H9 (cell line): ENCODE measurements at regions not wholly inside any gene's neighbourhood (a gene's known extent, or its start where the extent isn't known, plus 50 kb on each side); places are given as distances from the start of the nearest gene placed in this dataset.

Experiments used
- DNase-seq: peaks from one replicate; pipeline ENCODE4 v3.0.0-alpha.2; 2017
- H2AFZ ChIP-seq: one replicate; pipeline ENCODE4 v1.6.1; 2013; ENCODE audit warnings: mild to moderate bottlenecking, low read length, control low read depth, moderate library complexity
- H2AK5ac ChIP-seq: 2 replicates; pipeline ENCODE4 v1.6.1; 2013; ENCODE audit warnings: low read length, control low read depth, mixed read lengths; ENCODE audit not compliant: insufficient read length
- H2BK120ac ChIP-seq: one replicate; pipeline ENCODE4 v1.6.1; 2013; ENCODE audit warnings: low read depth, mild to moderate bottlenecking, low read length, control low read depth, inconsistent platforms; ENCODE audit not compliant: poor library complexity, severe bottlenecking
- H2BK12ac ChIP-seq: 2 replicates; pipeline ENCODE4 v1.6.1; 2013; ENCODE audit warnings: low read length, control low read depth, mixed read lengths, low read depth; ENCODE audit not compliant: insufficient read length
- H2BK15ac ChIP-seq: 2 replicates; pipeline ENCODE4 v1.6.1; 2013; ENCODE audit warnings: low read depth, low read length, control low read depth
- H2BK20ac ChIP-seq: one replicate; pipeline ENCODE4 v1.6.1; 2013; ENCODE audit warnings: low read depth, mild to moderate bottlenecking, low read length, control low read depth, inconsistent platforms; ENCODE audit not compliant: poor library complexity, severe bottlenecking
- H2BK5ac ChIP-seq: 2 replicates; pipeline ENCODE4 v1.6.1; 2013; ENCODE audit warnings: low read length, control low read depth, mixed read lengths; ENCODE audit not compliant: insufficient read length
- H3K14ac ChIP-seq: 2 replicates; pipeline ENCODE4 v1.6.1; 2013; ENCODE audit warnings: low read length, control low read depth; ENCODE audit not compliant: insufficient read depth
- H3K18ac ChIP-seq: 2 replicates; pipeline ENCODE4 v1.6.1; 2013; ENCODE audit warnings: low read depth, mild to moderate bottlenecking, mixed read lengths, low read length, control low read depth; ENCODE audit not compliant: insufficient read length
- H3K23ac ChIP-seq: 2 replicates; pipeline ENCODE4 v1.6.1; 2013; ENCODE audit warnings: low read length, control low read depth, mixed read lengths, low read depth; ENCODE audit not compliant: insufficient read length
- H3K23me2 ChIP-seq: 2 replicates; pipeline ENCODE4 v1.6.1; 2013; ENCODE audit warnings: low read depth, mild to moderate bottlenecking, mixed read lengths, low read length, control low read depth; ENCODE audit not compliant: insufficient read length, poor library complexity, severe bottlenecking
- H3K27ac ChIP-seq: 2 replicates; pipeline ENCODE4 v1.5.1; 2013; ENCODE audit warnings: low read length, control low read depth, mixed read lengths, low read depth; ENCODE audit not compliant: insufficient read length
- H3K27me3 ChIP-seq: 2 replicates; pipeline ENCODE4 v1.6.1; 2013; ENCODE audit warnings: low read length, control low read depth, inconsistent platforms; ENCODE audit not compliant: insufficient read depth
- H3K4ac ChIP-seq: 2 replicates; pipeline ENCODE4 v1.6.1; 2013; ENCODE audit warnings: low read depth, mild to moderate bottlenecking, control low read depth, inconsistent platforms, low read length, moderate library complexity
- H3K4me1 ChIP-seq: 2 replicates; pipeline ENCODE4 v1.6.1; 2013; ENCODE audit warnings: low read length, control low read depth, inconsistent platforms; ENCODE audit not compliant: insufficient read depth
- H3K4me2 ChIP-seq: 2 replicates; pipeline ENCODE4 v1.6.1; 2013; ENCODE audit warnings: low read length, control low read depth, mixed read lengths; ENCODE audit not compliant: insufficient read length, insufficient read depth
- H3K56ac ChIP-seq: 2 replicates; pipeline ENCODE4 v1.6.1; 2013; ENCODE audit warnings: low read depth, mild to moderate bottlenecking, mixed read lengths, low read length, control low read depth; ENCODE audit not compliant: insufficient read length
- H3K79me1 ChIP-seq: 2 replicates; pipeline ENCODE4 v1.6.1; 2013; ENCODE audit warnings: low read depth, mild to moderate bottlenecking, moderate library complexity, low read length, control low read depth, inconsistent platforms; ENCODE audit not compliant: insufficient read depth, poor library complexity, severe bottlenecking
- H3K79me2 ChIP-seq: 2 replicates; pipeline ENCODE4 v1.6.1; 2013; ENCODE audit warnings: low read length, control low read depth, inconsistent platforms; ENCODE audit not compliant: insufficient read depth
- H3K9ac ChIP-seq: 2 replicates; pipeline ENCODE4 v1.6.1; 2013; ENCODE audit warnings: low read length, control low read depth, mixed read lengths; ENCODE audit not compliant: insufficient read length; ENCODE audit errors: extremely low read depth
- H3K9me3 ChIP-seq: one replicate; pipeline ENCODE4 v1.6.1; 2013; ENCODE audit warnings: low read depth, low read length, inconsistent platforms; ENCODE audit not compliant: control insufficient read depth
- H3T11ph ChIP-seq: one replicate; pipeline ENCODE4 v1.6.1; 2013; ENCODE audit warnings: mild to moderate bottlenecking, low read length, control low read depth, inconsistent platforms
- H4K20me1 ChIP-seq: one replicate; pipeline ENCODE4 v1.6.1; 2013; ENCODE audit not compliant: control insufficient read depth, insufficient read length, insufficient read depth
- H4K5ac ChIP-seq: 2 replicates; pipeline ENCODE4 v1.6.1; 2013; ENCODE audit warnings: low read depth, mild to moderate bottlenecking, mixed read lengths, low read length, control low read depth; ENCODE audit not compliant: insufficient read length
- H4K8ac ChIP-seq: replicated peaks from 2 replicates; pipeline ENCODE4 v1.6.1; 2013; ENCODE audit warnings: low read length, control low read depth, mixed read lengths, low read depth; ENCODE audit not compliant: insufficient read length
- H4K91ac ChIP-seq: 2 replicates; pipeline ENCODE4 v1.6.1; 2013; ENCODE audit warnings: low read depth, mild to moderate bottlenecking, moderate library complexity, mixed read lengths, low read length, control low read depth; ENCODE audit not compliant: insufficient read length
- H3K27ac Mint-ChIP-seq, 3 experiments: 2 replicates in 2 of 3; 3 replicates in 1 of 3; pipeline ENCODE4 v1.8.0; 2020 to 2021; ENCODE audit warnings: mixed read lengths in 3 of 3, mild to moderate bottlenecking in 1 of 3, moderate library complexity in 1 of 3
- H3K27me3 Mint-ChIP-seq: 2 replicates; pipeline ENCODE4 v1.8.0; 2021; ENCODE audit warnings: low read depth, mild to moderate bottlenecking, moderate library complexity, mixed read lengths
- H3K36me3 Mint-ChIP-seq, 3 experiments: 2 replicates in 2 of 3; 3 replicates in 1 of 3; pipeline ENCODE4 v1.8.0; 2020 to 2021; ENCODE audit warnings: low read depth in 3 of 3, mixed read lengths in 3 of 3; ENCODE audit not compliant: insufficient read depth in 1 of 3
- H3K4me1 Mint-ChIP-seq, 2 experiments: 2 replicates each; pipeline ENCODE4 v1.8.0; 2020; ENCODE audit warnings: mixed read lengths in 2 of 2
- H3K4me3 Mint-ChIP-seq, 2 experiments: 2 replicates in 1 of 2; 3 replicates in 1 of 2; pipeline ENCODE4 v1.8.0; 2020 to 2021; ENCODE audit warnings: mild to moderate bottlenecking in 2 of 2, mixed read lengths in 2 of 2, moderate library complexity in 1 of 2
- H3K9me3 Mint-ChIP-seq, 2 experiments: 2 replicates in 1 of 2; 3 replicates in 1 of 2; pipeline ENCODE4 v1.8.0; 2020; ENCODE audit warnings: mild to moderate bottlenecking in 2 of 2, mixed read lengths in 2 of 2, moderate library complexity in 1 of 2
- WGBS: extraction: QIAGEN DNeasy Blood & Tissue Kit; methylation state at CpG from one replicate; pipeline ENCODE4 v1.1.7; 2013; ENCODE audit warnings: missing lambda C conversion rate, low lambda C conversion rate, mixed read lengths; ENCODE audit not compliant: insufficient read length; ENCODE audit errors: extremely low coverage; 5-methylcytosine and 5-hydroxymethylcytosine counted together
- TF ChIP-seq, protein P1 (sequence below): fragments of 200-600 bp; sonication (generic); conservative IDR thresholded peaks from 3 replicates; pipeline ENCODE4 v1.8.0; 2021; ENCODE audit warnings: antibody characterized with exemption, mild to moderate bottlenecking

DNA sequence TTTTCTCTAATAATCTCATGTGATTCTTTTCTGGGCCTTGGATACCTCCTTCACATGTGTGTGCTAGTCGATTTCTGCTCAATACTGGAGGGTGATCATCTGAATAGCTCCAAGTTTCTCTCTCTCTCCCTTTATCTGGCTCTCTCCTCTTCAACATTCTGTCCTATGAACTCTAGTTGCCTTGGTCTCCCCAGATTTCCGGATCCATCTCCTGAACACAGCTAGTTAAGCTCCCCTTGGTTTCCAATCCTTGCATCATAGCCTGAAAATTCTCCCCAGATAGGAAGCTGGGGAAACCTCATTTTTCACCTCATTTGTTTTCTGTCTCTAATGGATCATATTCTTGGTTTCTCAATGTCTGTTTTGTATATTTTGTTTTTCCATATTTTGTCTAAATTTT is 832.3 kb downstream of the MTRR start:
- H3K27ac ChIP-seq, result no peak overlapping the region
- H3K56ac ChIP-seq, result no peak overlapping the region

More for the DNA sequence above, 832.3 kb downstream of the MTRR start:
- no peak overlapping the region for H3K4me2 ChIP-seq
- H3T11ph ChIP-seq, result no peak overlapping the region
- H2AFZ ChIP-seq, result no peak overlapping the region
- no peak for DNase-seq
- no peak overlapping the region for H3K23ac ChIP-seq
- no CpG with 5 or more reads among the region's 2 CpGs for WGBS
- Mint-ChIP-seq H3K9me3 (peaks cover 0 to 3% of the 10 kb centered on the region in 2 experiments; a peak in 1 of 5 replicates), H3K4me3 (no peak overlapping the region), H3K27me3 (no peaks in the 10 kb centered on the region), H3K36me3 (no peaks in the 10 kb centered on the region), H3K4me1 (no peaks in the 10 kb centered on the region), H3K27ac (no peak overlapping the region)
- no peak overlapping the region for H2BK120ac ChIP-seq
- H2BK5ac ChIP-seq, result no peak overlapping the region
- H3K9me3 ChIP-seq, result no peaks in the 10 kb centered on the region
- no peak overlapping the region for H3K4ac ChIP-seq
- H2AK5ac ChIP-seq, result no peak overlapping the region
- H3K9ac ChIP-seq, result no peak overlapping the region
- H3K23me2 ChIP-seq, result no peaks in the 10 kb centered on the region
- H2BK15ac ChIP-seq, result no peak overlapping the region
- H2BK12ac ChIP-seq, result no peak overlapping the region
- H3K79me2 ChIP-seq, result no peaks in the 10 kb centered on the region
- TF ChIP-seq, protein P1, sequence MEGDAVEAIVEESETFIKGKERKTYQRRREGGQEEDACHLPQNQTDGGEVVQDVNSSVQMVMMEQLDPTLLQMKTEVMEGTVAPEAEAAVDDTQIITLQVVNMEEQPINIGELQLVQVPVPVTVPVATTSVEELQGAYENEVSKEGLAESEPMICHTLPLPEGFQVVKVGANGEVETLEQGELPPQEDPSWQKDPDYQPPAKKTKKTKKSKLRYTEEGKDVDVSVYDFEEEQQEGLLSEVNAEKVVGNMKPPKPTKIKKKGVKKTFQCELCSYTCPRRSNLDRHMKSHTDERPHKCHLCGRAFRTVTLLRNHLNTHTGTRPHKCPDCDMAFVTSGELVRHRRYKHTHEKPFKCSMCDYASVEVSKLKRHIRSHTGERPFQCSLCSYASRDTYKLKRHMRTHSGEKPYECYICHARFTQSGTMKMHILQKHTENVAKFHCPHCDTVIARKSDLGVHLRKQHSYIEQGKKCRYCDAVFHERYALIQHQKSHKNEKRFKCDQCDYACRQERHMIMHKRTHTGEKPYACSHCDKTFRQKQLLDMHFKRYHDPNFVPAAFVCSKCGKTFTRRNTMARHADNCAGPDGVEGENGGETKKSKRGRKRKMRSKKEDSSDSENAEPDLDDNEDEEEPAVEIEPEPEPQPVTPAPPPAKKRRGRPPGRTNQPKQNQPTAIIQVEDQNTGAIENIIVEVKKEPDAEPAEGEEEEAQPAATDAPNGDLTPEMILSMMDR, result no peak
- no peaks in the 10 kb centered on the region for H3K27me3 ChIP-seq
- H3K14ac ChIP-seq, result no peak overlapping the region
- H3K79me1 ChIP-seq, result no peaks in the 10 kb centered on the region
- H2BK20ac ChIP-seq, result no peak overlapping the region
- no peak overlapping the region for H4K5ac ChIP-seq
- H4K8ac ChIP-seq, result no peak overlapping the region
- no peaks in the 10 kb centered on the region for H4K20me1 ChIP-seq
- H4K91ac ChIP-seq, result no peak overlapping the region
- H3K18ac ChIP-seq, result no peak overlapping the region
- no peaks in the 10 kb centered on the region for H3K4me1 ChIP-seq
